HG03575 (cell line): ENCODE measurements at regions not wholly inside any gene's neighbourhood (a gene's known extent, or its start where the extent isn't known, plus 50 kb on each side); places are given as distances from the start of the nearest gene placed in this dataset.

Experiments used
- ATAC-seq: cut with Tn5 transposase; IDR thresholded peaks from one replicate; pipeline ENCODE4 v1.9.1; 2021; ENCODE audit not compliant: unreplicated experiment, insufficient number of reproducible peaks, low FRiP score; ENCODE audit errors: extremely low read depth

DNA sequence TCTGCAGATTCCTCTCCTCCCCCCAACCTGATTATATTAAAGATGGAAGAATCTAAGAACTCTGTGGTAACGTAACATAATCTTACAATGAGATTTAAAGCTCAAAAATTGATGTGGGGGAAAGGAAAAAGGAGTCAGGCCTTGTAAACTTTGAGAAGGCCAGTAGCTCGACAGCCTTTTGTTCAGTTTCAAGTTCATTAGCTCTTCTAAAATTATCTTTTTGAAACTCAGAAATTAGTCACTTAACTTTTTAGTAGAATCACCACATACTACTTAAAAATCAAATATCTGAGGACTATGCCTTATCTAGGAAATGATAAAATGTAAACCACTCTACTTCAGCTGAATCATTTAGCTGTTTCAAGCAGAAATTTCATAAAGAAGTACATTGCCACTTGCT, 996.2 kb downstream of the AMY1C start:
- ATAC-seq: no peak

DNA sequence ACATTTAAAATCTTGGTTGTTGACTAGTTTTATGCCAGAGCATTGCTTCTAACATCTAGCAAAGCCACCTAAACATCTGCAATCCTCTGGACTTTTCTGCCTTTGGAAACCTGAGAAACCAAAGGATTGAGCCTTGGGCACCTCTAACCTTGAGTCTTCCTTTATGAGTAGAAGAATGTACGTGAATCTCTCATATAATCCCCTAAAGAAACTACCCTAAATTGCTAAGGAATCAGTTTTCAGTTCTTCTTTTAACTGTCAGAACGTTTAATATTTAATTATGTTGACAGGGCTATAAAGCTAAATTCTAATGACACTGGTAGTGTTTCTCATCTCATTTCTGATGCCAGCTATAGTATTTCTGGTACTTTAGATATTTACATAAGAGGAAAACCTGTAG, 997.3 kb downstream of the AMY1C start:
- ATAC-seq: no peak

DNA sequence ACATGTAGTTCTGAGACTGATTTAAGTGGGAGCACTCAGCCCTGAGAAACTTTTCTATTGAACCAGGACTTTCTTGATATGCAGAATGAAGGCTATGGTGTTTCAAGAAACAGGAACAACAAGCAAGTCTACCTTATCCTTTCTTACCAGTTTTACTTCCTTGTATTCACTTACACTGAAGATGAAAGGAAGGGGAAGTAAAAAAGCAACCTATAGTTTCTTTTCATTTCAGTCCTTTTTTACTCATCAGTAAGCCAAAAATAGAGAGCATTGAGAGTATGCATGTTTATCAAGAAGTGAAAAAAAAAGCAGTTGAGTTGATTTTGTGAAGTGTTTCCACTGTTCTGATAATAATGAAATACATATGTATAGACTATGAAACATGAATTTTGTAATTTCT, 1010.3 kb downstream of the AMY1C start:
- peak; percentile 99 for ATAC-seq

DNA sequence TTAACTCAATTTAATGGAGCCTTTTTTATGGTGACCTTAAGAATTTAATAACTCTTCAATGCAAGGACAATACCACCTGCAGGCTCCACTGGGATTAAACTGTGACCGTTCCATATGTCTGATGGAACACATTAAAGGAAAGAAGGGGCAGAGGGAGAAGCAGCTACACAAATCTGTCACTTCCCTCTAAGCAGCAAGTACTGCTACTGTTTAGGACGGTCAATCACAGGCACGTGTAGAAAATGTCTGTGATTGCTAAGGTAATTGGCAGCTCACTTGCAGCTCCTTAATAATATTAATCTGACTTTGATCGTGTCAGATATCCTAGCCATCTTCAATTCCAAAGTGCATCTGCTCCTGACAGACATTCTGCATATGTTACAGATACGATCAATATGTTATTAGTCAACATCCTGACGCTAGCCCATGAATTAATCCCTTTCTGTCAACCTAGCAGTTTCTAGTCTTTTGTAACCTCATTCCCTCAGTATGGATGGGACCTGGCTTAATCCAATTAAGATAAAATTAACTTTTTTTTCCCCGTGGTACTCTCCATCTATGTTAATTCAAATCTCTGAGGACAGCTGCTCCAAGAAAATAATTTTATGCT, 1012.4 kb downstream of the AMY1C start:
- ATAC-seq: no peak

DNA sequence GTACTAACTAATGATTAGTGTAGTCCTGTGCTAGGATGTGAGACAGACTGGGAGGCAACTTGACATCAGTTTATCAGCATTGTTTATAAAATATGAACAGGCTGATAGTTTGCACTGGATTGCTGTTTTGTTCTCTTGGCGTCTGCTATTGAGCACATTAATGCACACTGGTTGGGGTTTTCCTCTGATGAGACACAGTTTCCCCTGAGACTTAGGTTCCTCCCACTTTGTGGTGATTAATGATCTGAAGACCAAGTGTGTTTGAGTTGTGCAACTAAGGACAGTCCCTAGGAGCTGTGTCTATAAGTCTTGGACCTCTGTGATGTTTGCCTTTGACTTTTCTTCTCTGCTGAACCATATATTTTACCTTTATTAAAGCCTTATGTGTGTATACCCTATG, 1015.4 kb downstream of the AMY1C start:
- ATAC-seq: peak; percentile 70

DNA sequence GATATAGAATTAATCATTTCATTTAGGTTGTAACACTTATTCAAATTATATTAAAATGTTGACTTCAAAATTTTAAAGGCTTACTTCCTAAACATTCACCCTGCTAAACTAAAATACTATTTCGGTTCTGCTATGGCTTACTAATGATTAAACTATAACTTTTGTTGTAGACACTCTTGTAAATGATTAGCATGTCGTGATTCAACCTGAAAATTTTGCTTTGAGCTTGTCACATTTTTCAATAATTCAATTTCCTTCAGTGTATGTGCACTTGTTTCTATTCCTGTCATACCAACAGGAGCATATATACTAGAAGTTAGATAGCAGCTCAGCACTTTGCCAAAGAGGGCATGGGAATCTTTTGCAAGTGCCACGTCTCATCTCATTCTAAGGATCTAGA, 1018.8 kb downstream of the AMY1C start:
- no peak for ATAC-seq

DNA sequence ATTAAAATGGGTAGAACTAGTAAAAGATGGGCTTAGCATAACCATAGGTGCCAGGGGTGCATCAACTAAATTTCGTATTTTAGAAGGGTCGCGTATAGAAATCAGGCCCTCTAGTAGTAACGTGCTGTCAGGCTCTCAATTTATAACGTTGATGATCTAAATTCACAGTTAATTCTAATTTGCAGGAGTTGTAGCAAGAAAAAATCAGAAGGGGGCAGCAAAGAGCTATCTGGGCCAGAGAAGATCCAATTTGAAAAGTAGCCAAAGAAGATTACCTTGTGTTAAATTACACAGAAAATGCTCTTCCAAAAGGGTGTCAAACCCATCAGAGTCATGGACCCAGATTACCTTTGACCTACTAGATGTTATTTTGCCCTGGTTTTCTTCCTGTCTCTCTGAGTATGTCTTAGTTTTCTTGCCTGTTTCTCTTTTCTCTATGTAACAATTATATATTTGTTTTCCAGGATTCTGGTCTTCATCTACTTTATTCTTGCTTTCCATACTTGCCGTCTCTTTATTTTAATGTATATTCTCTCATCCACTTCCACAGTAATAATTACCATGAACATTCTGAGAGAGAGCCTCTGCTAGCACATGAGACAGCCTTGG, 1030.9 kb downstream of the AMY1C start:
- no peak for ATAC-seq

DNA sequence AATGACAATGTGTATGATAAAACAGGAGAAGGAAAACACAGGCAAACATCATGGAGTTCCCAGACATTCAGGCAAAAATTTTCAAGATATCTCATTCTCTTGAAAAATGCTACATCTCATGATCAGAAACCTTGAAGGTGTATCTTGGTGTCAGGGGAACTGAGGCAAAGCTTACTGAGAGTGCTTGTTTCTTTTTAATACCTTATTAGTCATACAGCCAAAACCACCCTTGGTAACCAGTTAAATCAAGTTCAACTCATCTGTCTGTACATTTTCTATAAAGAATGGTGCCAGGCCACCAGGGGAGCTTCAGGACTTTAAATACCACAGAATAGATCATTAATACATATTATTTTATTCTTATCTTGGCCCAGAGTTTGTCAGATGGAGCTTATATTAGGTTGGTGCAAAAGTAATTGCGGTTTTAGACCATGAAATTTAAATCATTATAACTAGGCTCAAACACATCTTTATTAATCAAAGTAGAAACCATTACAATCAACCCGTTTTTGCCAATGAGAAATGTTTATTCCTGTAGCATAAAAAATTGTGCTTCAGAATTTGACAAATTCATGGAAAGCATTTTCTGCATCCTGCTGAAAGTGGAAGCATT, 1036.0 kb downstream of the AMY1C start:
- no peak for ATAC-seq

DNA sequence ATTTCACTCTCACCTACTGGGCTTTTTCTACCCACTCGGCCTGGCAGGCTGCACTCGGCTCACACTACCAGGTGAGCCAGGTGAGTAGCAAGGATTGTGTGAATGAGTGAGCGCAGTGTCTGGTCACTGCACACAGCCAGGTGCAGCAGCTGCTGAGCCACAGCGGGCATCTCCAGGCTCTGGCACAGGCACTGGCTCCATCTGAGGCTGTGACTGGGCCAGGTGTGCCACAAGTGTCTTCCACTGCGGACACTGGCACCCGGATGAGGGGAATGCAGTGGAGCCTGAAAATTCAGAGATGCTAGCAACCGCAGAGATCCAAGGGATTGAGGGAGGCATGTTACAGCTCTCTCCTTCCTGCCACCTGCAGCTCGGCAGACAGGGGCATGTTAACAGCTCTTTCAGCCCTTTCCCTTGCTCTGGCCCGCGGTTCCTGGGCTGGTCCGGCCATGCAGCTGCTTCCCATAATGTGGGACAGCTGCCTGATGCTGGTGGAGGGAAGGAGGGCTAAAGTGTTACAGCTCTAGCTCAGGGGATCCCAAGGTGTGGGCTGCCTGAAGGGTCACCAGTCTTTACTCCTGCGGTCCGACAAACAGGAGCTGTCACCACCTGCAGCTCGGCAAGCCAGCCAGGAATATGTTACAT, 1038.3 kb downstream of the AMY1C start:
- no peak for ATAC-seq

DNA sequence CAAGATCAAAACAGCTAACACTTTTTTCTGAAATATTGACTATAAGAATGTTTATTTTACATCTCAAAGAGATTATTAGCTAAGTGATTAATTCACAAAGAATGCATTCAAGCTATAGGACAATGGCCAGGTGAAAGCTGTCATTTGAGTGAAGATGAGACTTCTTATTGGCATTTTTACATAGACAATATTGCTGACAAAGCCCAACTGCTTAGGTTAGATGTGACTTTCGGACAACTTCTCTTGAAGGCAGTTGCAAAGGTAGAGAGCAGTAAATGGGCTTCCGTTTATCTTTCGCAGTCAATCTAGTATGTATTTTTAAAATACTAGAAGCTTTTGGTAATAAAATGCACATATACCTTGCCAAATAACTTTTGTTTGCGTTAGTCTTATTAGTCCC, 1041.3 kb downstream of the AMY1C start:
- no peak for ATAC-seq

DNA sequence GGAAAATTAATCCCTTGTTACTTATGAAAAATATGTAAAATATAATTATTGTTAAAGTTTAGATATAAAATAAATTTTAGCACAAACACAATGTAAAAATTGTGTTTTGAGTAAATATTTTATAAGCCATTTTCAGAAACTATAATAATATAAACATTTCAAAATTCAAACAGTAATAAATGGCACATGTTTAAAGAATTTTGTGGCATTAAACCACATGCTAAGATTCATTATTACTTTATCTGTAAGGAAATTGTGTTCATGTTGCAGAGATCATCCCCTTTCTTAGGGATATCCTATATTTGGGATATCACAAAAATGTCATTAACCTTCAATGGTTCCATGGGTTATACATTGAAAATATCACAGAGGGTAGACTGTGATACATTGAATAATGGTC, 1044.3 kb downstream of the AMY1C start:
- ATAC-seq: no peak

DNA sequence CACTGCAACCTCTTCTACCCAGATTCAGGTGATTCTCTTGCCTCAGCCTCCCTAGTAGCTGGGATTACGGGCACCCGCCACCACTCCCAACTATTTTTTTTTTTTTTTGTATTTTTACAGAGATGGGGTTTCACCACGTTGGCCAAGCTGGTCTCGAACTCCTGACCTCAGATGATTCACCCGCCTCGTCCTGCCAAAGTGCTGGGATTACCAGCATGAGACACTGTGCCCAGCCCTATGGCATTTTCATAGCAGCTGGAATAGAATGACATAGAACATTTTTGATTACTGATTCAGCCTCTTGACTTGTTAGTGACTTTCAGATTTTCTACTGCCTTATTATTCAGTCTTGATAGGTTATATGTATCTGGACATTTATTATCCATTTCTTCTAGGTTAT, 1046.2 kb downstream of the AMY1C start:
- no peak for ATAC-seq

DNA sequence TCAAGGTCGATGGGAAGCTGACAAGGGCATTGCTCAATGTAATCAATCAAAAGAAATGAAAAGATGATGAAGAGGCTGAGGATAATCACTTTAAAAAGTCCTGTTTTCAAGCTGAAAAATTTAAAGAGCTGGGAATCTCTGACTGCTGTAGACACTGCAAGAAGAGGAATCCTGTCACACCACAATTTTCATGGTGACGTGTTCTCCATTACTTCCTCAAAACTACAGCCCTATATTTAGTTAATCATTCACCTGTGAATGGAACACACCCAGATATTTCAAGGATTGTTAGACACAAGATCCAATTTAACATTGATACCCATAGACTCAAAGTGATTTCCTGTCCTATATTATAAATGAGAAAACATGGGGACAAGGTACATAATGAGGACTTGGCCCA, 1048.3 kb downstream of the AMY1C start:
- no peak for ATAC-seq

DNA sequence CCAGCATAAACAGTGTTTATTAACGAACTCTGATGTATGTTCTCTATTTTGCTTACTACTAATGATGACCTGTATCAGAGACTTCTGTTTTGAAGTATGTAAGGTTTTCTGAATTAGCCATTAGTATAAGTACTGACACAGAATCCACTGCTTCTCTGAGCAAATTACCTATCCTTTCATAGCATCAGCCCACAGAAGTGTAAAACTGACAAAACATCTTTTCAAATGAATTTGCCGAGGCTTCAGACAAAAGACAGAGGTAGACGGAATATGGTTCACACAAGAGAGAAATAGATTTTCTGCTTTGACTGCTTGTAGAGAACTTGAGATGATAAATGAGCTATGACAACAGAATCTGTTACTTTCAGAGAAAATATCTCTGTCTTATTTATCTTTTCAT, 1051.6 kb downstream of the AMY1C start:
- no peak for ATAC-seq

DNA sequence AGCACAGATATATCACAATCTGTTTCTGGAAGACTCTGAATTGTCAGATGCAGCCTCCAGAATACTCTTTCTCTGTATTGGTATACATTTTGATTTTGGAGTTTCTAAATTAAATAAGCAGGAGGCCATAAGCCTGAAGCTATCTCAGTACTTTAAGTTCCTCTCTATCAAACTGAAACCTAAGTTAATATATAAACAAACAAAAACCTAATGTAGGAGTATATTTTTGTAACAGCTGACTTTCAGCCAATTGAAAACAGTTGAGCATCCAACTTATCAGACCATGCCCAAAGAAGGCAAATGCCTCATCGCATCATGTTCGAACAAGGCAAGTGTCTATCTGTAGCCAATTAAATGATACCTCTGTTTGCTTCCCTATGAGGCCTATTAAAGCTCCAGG, 1054.4 kb downstream of the AMY1C start:
- ATAC-seq: no peak

DNA sequence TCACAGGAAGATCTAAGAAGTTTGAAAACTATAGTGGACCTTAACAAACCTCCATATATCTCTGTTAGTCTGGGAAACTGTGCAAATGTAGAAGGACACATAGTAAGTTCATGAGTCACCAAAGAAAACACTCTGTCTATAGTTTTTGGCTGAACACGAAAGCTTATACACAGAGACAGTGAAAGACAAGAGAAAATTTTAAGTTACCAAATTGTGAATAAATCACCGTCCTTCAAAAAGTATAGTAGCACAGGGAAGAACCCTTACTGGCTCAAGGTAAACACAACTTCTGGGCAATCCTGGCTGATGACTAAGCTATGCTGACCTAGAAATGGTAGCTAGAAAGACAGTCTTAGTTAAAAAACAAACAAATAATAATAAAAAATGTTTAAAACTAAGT, 1057.9 kb downstream of the AMY1C start:
- ATAC-seq: no peak

DNA sequence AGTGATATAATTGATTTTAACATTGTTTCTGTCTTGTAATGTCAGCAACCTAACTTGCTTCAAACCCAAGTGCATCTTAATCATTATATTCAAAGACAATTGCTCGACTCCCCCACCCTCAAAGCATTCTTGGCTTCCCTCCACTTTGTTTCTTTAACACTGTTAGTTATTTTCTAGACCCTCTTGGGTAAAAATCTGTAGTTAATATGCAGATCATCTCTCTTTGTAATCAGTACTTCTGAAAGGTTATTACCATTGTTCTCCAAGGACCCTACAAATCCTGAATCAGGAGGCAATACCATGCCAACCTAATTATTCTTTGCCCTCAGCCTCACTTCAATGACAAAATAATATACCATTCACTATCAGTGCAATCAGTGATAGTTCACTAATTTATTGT, 1075.7 kb downstream of the AMY1C start:
- no peak for ATAC-seq

DNA sequence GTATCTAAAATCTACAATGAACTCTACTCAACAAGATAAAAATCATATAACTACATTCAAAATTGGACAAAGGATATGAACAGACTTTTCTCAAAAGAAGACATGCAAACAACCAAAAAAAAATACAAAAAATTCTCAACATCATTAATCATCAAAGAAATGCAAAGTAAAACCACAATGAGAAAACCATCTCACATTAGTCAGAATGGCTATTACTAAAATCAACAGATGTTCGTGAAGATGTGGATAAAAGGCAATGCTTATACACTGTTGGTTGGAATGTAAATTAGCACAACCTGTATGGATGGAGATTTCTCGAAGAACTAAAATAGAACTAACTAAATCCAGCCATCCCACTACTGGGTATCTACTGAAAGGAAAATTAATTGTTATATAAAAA, 1080.8 kb downstream of the AMY1C start:
- ATAC-seq: no peak

DNA sequence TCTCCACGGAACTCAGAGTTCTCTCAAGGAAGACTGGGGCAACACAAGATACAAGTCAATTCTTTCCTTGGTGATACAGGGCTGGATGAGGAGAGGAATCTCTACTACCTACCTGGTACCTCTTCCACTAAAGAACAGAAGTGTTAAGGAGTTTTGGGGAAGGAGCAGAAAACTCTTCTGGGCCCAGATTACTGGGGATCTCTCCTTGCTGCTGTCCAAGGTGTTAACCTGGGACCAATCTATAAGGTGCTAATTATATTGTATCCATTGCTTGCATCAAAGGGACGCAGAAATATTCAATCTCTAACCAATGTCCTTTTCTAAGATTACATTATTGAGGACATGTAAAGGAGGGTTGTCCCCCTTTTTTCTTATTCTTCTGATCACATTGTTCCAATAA, 1102.5 kb downstream of the AMY1C start:
- no peak for ATAC-seq

DNA sequence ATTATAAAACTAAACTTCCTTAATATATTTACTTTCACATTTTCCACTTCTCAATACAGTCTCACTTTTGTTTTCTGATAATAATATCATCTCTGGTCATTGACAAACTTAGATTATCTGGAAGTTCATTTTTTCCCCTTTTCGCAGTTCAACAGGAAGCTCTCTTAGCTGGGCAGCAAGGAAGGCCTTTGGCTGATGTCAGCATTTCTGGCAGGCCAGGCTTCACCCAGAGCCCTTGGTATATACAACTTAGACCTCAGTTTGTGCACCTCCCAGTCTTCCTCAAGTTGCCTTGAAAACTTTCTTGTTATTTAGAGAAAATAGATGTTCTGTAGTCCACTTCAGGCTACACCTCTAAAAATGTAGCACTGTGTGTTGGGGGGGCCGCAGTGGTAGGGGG, 1103.6 kb downstream of the AMY1C start:
- ATAC-seq: no peak
